Activated CD4-positive, alpha-beta T cell treated with anti-CD3 and anti-CD28 coated beads, Interleukin-2, Interleukin-4, amounts not matched to agents 100 ng/mL and 50 ng/mL, durations not matched to agents 16 hours and 8 hours (primary cell): ENCODE measurements at regions not wholly inside any gene's neighbourhood (a gene's known extent, or its start where the extent isn't known, plus 50 kb on each side); places are given as distances from the start of the nearest gene placed in this dataset.

Source experiments
- DNase-seq: peaks from one replicate; pipeline ENCODE4 v3.0.0-alpha.2; 2020; ENCODE audit warnings: low spot score

DNA sequence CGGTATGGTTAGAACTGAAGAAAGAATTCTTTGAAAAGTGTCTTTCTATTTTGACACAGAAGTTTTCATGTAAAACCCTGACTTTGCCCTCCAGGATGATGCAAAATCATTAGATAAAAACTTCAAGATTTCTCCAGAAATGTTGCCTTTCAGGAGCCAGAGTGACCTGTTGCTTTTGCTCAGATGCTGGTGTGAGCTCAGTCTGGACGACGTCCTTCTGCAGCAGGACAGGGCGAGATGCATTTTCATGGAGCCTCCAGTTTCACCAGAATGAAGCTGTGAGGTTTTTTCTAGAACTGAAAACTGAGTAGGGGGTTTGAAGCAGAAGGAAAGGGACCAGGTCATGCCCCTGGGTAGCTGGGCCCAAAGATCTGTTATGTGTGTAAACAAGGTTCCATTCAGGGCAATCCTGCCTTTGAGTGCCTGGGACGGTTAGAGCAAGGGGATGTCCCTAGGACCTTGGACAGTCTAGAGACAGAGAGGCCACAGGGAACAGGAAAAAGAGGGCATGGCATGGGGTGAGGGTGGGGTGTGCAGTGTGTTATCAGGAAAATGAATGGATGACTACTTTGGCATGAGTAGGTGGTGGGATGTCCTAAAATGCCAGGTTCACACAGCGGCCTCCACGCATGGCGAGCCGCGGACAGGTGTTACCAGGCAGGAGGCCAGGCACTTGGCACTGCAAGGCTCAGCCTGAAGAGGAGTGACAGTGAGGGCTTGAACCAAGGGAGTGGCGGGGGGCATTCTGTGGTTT, 356.3 kb downstream of the CXCL12 start:
- DNase-seq: no peak

DNA sequence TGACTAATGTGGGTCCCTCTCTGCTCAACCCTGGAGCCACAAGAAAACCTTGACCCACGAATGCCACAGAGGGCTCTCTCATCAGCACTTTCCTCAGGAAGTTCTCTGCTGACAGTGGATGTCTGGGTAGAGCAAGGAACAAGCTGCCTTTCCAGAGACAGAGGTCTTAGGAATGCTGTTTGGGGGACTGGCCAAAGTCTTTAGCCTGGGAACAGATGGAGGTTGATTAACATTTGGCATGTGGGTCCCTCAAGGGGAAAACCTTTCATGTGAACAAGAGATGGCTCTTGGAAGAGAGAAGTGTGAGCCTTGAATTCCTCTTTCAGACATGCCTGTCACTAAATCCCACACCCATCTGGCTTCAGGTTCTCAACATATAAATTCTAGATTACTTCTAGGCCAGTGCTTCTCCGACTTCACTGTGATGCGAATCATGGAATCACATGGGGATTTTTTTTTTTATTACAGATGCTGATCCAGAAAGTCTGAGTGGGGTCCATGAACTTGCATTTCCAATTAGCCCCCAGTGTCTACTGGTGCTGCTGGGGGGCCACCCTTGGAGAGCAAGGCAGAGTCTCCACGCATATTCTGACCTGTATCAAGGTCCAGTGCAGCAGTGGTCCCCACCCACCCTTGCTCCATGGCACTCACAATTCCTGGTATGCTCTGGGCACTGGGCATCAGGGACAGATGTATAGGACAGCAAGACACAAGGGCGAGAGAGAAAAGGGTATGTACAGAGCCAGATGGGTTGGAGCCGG, 360.4 kb downstream of the CXCL12 start:
- no peak for DNase-seq

DNA sequence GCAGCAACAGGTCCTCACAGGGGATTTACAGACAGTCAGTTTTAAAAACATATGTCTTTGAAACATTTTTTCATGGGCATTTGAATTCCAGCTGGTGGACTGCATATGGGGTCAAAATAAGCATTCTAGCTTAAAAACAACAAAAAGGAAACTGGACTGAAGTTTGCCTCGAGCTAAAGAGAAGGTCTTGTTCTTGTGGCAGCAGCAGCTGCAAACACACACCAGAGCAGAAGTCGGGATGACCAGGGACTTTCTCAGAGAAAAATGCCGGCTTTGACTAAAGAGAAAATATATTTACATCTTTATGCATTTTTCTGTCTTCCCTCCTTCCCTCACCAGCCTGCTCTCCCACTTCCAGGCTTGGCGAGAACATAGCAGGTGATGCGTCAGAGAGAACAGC, 361.4 kb downstream of the CXCL12 start:
- DNase-seq: no peak

DNA sequence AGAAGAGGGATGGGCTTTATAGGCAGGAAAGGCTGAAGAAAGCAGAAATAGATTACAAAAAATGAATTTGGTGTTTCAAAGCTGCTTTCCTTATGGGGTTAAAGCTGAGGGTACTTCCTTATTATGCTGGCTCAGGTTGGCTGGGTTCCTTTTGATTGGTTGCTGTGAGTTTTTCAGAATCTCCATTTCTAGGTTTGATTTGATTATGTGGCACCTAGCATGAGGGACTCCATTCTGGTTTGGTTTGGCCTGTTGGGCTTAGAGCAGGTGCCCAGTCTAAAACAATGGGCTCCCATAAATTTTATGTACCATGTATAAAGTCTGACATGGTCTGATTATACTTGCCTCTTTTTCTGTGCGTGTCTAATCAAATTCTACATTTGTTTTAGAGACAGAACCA, 362.7 kb downstream of the CXCL12 start:
- DNase-seq: no peak

DNA sequence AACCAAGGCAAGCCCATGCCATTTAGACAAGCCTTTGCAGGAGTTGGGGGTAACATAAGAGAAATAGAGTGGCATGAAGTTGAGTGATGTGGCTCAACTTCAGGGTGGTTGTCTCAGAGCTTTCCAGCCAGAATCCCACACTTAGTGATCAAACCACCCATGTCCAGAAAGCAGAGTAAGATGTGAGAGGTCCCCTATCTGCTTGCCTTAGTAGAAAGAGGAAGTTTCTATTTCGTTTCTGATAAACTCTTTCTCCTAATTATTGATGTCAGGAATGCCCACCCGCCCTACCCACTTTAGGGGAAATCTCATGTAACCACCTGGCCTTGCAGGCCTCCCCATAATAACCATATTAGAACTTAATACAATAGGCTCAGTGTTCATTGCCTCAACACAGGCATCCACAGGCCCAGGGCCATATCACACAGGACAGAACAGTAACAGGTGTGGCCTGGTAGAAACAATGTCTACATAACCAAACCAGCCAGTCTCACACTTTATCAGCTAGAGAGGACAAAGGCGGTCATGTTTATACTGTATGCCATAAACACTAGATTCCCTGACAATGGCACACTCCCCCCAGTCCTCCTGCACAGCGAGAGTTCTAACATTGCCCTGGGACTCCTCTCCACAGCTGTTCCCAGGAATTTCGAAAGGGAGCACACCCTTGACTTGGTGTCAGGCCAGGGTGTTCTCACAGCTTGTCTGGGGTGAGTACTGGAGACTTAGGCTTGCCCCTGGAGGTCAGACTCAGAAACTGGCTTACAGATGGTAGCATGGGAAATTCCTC, 364.4 kb downstream of the CXCL12 start:
- no peak for DNase-seq

DNA sequence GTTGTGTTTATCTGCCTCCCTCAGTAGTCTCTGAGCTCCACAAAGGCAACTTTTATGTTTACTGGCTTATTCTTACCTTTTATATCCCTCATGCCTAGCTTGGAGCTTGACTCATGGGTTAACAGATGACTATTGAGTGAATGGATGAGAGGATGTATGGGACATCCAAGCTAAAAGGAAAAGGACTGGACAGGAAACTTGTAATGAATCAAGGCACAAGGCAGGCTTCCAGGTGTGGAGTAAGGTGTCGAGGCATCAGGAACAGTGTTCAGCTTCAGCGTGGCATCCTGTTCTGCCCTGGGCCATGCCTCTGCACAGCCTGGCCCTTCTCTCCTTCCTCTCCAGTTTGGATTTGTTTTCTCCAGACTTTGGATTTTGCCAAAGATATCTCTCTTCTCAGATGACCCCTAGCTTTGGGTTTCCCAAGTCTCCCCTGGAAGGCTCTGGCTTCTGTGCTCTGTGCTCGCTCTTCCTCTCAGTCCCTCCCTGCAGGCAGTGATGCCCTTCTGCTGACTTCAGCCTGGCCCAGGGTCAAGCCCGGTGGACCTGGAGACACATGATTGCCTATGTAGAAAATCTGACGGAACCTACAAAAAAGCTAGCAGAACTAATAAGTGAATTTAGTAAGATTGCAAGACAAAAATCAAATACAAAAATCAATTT, 367.3 kb downstream of the CXCL12 start:
- no peak for DNase-seq

DNA sequence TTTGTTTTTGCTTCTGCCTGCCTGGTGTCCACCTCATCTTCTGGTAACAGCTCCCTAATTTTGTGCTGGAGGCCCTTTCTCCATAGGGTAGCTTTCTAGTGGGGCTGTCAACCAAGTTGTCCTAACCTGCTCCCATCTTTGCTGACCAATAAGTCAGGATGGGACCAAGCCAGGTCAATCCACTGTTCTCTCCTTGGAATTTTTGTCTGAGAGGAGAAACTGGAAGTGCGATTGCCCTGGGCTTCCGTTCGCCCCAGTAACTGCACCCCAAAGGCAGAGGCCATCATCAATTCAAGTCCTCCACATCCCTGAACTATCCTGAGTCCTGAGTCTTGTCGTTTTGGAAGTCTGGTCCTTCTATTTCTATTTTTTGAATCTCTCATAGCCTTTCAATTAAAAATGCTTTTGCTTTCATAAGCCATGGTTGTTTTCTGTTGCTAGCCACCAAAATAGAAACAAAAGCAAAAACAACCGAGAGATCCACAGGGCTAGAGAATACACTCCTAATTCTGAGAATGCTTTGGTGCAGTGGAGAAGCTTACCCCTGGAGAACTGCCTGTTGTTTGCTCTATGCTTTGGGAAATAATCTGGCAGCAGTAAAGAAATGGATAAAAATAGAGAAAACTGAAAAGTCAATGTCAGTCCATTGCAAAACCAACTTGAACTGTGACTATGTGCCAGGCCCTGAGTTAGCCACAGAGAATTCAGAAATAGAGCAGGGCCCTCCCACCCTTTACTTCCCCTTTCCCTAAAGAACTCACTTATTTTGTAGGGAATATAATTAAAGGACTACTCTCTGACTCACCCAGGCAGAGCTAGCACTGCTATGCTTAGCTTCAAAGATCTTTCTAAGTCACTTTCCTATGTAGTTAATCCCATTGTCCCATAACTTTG, 368.1 kb downstream of the CXCL12 start:
- no peak for DNase-seq

DNA sequence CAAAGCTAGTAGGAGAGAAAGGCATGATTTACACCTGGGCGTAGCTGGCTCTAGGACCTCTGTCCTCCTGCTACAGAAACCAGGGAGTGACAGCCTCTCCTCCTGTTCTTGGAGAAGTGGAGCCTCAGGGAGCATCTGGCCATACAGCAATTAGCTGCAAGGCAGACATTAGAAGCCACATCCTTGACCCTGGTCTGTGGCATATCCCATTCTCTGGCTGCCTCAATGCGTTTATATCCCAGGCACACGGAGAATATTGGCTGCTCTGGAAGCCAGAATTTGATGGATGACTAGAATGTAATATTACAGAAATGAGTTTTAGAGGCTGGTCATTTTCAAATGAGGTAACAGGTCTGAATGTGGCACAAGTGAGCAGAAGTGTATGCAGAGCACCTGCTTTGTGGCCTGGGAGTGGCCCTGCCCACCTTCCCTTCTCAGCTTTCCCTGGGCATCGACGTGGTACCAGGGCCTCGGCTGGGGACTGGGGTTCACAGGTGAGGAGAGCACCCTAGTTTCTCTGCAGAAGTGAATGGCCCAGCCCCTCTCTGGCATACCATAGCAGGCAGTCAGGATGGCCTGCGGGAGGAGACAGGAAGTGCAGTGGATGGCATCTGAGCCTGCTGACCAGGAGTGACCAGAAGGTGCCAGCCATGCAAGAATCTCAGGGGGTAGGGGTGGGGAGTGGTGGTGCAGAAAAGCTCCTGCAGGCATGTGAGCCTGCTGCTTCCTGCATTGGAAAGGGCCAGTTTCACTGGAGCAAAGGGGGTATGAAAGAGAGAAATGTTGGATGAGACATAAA, 367.2 kb upstream of the ZNF32 start:
- no peak for DNase-seq

DNA sequence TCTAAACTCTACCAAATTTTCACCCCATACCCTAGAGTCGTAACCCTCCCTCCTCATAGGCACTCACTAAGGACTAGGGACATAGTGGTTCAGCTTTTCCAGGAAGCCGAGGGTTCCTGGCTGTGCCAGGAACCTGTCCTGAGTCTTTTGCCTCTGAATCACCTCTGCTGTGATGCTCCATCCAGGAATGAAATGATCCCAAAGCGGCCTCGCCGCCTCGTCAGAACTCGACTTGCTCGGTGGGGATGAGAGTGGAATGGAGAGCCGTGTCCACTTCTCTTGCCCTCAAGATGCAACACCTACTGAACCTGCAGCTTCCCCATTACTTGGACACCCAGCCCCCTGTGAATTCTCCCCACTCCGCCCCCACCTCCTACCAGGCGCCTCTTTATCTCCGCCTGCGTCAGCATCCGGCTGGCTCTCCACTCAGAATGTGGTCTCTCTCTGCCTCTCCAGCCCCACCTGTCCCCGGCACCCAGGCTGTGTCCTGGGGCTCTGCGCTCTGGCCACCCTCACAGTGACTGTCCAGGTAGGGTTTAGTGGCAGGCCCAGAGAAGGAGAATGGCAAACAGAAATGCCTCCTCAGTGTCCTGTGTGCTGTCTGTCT, 366.1 kb upstream of the ZNF32 start:
- no peak for DNase-seq

DNA sequence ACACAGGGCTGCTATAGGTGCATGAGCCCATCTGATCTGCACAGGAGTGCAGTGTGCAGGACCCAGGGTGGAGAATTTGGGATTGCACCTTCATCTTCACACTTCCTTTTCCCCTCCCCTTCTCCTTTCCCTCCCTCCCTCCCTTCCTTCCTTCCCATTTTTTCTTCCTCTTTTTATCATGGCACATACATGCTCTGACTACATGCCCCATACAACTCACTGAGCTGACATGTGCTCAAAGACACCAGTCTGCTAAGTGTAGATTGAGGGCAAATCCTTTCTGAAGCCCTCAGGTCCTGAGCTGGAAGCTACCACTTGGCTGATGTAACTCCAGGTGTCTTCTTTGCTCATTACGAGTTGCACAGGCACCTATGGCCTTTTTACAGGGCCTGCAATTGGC, 365.3 kb upstream of the ZNF32 start:
- no peak for DNase-seq

DNA sequence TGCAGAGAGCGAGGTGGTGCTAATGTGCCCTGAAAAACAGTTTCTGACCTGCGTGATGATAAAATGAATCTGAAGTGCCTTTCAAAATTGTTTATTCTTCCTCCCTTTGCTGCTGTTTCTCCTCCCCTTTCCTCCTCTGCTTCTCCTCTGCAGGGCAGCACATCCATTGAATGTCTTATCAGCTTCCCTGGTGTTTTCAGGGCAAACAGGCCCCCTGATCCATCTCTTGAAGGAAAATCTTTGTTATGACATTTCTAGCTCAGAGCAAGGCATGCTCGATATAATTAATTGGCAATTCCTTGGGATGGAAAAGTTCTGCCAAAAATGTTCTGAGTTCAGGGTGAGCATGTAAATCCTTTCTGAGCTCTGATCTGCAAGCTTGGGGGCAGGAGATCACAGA, 364.2 kb upstream of the ZNF32 start:
- DNase-seq: no peak

DNA sequence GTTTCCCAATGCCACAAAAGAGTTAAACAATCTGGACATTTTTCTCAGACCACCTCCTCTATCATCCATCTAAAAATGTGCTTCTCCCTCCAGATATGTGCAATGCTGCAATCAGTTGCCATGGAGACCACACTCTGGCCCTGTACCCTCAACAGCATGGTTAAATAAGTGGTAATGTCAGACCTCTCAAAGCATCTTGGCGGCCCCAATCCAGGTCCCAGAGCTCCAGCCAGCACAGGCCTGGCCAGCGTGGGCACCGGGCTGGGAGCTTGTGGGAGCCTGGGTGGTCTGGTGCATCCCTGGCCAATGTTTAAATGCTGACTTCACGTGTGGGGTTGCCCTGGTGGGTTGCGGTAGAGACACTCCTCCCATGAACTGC, 362.9 kb upstream of the ZNF32 start:
- no peak for DNase-seq

DNA sequence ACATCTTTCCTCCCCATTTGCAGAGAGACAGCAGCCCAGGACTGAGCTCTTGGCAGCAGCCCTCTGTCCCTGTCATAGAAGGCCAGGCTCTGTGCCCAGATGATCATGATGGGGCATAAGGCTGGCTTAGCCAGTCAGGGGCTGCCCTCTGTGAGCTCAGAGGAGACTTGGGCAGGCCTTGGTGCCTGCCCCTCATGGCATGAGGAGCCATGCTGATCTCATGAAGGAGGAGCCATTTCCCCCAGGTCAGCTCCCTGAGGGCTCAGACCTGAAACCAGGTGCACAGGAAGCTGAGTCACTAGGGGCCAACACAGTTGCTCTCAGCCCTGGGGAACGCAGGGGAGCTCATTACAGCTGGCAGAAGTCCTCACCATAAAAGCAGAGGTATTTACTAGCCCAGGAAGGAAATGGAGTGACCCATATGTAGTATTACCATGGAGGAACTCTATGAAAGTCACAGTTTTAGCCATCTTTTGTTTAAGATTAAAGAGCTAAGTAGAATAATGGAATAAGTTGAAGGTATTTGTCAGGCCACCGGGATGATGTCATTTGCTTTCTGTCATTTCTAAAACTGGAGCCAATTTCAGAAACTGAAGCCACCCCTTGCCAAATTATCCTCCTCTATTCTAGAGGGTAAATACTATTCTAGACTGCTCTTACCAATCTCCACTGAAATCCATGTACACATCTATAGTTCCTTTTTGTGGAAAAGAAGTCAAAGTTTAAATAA, 362.4 kb upstream of the ZNF32 start:
- DNase-seq: peak; percentile 19

DNA sequence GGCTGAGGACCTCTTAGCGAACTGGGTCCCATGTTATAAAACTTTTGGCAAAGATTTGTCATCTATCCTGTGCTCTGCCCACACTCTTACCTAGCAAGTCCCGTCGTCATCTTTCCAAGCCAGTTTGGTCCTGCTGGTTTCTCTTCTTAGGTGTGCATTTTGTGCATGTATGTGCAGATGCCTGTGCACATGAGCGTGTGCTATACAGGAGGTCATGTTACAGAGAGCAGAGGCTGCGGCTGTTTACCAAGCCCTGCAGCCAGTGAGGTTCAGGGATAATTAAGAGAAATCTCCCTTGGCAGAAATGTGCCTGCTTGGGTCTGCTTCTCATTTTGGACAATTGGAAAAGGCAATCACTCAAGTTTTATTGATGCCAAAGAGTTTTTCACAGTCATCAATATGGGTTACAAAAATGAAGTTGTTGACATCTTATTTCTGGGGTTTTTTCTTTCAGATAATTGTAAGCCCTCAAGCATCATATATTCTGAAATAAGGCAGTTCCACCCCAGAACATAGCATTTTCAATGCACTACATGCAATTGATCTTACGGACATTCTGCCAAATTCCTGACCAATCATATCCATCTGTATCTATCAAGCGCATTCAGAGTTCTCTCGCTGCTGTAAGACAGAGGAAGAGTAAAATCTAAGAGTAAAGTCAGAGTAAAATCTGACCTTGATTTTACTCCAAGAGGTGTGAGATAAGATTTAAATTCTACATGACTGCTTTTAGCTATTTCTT, 361.4 kb upstream of the ZNF32 start:
- DNase-seq: no peak

DNA sequence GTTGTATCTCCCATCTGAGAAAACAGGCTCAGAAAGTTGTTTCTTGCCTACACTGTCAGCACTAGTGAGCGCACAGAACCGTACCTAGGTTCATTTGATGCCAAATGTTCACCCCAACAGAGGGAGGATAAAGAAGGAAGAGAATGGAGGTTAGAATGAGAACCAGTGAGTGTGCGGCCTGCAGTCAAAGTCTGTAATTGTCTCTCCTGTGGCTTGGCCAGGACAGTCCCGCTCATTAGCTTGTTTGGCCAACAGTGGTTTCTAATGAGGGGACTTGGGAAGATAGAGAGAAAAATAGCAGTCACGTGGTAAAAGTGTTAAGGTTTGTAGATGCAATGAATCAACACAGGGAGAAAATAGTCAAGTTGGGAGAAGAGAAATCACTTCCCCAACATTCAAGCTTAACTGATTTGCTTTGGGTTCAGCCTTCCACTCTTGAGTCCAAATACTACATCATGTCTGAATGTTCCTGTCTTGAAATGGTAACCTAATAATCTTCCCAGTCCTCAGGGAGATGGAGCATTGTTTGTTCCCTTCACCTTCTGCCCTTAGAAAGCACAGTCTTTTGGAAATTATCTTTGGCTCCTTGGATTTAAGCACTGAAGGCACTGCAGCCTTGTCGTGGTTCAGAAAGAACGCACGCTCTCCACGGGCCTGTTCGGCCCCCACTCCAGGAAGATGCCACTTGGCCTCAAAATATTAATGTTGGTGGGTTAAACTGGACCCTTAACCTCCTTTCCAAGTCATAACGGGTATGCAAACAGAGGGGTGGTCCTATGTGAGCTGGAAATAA, 360.4 kb upstream of the ZNF32 start:
- DNase-seq: no peak

DNA sequence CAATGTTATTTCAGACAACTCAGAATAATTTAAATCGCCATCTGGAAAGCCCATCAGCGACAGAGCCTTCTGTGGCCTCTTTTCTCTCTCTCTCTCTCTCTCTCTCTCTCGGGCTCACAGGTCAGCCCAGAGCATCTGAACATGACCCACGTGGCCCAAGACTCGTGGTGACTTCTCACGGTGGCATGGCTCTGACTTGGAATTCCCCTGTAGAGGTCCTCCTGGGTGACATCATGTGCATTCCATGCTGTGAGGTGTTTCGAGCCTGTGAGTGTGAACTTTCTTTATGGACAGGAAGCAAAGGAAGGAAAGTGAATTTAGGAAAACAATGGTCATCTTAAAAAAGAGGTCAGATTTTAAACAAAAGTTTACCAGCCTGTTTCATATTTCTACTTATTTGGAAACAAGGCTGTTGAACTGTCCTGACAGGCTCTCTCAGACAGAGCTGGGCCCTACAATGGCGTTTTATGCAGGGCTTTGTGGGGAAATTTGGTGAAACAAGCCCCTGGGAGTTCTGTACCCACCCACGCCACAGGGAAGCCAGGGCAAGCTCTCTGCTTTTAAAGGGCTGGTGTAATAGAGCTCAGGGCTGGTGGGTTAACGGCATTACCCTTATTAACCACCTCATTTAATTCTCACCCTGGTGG, 359.7 kb upstream of the ZNF32 start:
- no peak for DNase-seq

DNA sequence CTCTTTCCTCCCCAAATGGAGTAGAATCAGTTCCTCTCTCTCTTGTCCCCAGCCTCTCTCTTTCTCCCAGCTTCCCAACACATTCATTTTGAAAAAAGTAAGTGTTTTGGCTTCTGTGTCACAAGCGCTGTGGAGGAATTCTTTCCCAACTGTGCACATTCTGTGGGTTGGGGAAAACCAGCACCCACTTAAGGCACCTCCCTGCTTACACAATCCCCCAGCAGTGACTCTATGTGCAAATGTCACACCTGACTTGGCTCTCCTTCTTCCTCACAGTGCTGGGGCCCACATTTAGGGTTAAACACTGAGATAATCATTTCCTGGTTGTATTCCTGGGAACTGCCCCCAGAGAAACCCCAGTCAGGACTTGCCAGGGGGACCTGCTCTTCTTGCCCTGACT, 358.1 kb upstream of the ZNF32 start:
- no peak for DNase-seq

DNA sequence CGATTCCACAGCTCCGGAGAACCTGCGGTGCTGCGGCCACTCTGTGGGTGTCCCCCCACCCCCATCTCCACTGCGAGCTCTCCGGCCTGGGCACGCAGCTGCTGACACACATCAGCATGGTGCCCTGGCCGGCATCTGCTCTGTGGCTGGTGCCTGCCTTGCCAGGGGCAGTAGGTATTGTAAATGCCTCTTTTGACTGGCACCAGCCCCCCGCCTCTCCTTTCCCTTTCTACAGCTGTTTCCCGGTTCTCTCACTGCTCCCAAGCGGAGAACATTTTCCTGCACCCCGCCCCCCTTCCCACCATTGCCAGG, 357.1 kb upstream of the ZNF32 start:
- no peak for DNase-seq
